ENCODE measurements at regions not wholly inside any gene's neighbourhood (a gene's known extent, or its start where the extent isn't known, plus 50 kb on each side); places are given as distances from the start of the nearest gene placed in this dataset.
A peak's percentile ranks its signal among the peaks of the same experiment; 100 is the strongest.
"Not testable (repeated sequence)": the region's sequence is repeated elsewhere in the genome, so short reads cannot be mapped to it uniquely, and the experiment has no call there.

GRCh38 chr9:42502620-42503264 lies 319.3 kb downstream of the SPATA31A6 start:
- not testable (repeated sequence) for H3K27ac ChIP-seq (ENCODE audit: low read depth in 1 of 2, low read length in 1 of 2); H3K4me1 ChIP-seq (ENCODE audit: control insufficient read depth in 2 of 2, insufficient read depth in 2 of 2, low read length in 2 of 2); H3K27me3 ChIP-seq (ENCODE audit: control insufficient read depth in 2 of 2, insufficient read depth in 1 of 2, low read length in 1 of 2); H3K36me3 ChIP-seq (ENCODE audit: control insufficient read depth in 2 of 2, insufficient read depth in 2 of 2, low read length in 1 of 2); DNase-seq (ENCODE audit: low read depth in 6 of 9, low spot score in 9 of 9); H3K9me3 ChIP-seq (ENCODE audit: control insufficient read depth in 2 of 2, insufficient read depth in 1 of 2, low read length in 1 of 2); H3K4me3 ChIP-seq (ENCODE audit: low read length in 2 of 2)
- 93% methylated on average over 12 of the region's 12 CpGs for WGBS

GRCh38 chr9:42508111-42508510 lies 324.7 kb downstream of the SPATA31A6 start:
- not testable (repeated sequence) for H3K4me3 ChIP-seq (ENCODE audit: low read length in 2 of 2); H3K27ac ChIP-seq (ENCODE audit: low read depth in 1 of 2, low read length in 1 of 2); DNase-seq (ENCODE audit: low read depth in 6 of 9, low spot score in 9 of 9); H3K27me3 ChIP-seq (ENCODE audit: control insufficient read depth in 2 of 2, insufficient read depth in 1 of 2, low read length in 1 of 2); H3K36me3 ChIP-seq (ENCODE audit: control insufficient read depth in 2 of 2, insufficient read depth in 2 of 2, low read length in 1 of 2); H3K9me3 ChIP-seq (ENCODE audit: control insufficient read depth in 2 of 2, insufficient read depth in 1 of 2, low read length in 1 of 2); H3K4me1 ChIP-seq (ENCODE audit: control insufficient read depth in 2 of 2, insufficient read depth in 2 of 2, low read length in 2 of 2)
- 32% methylated on average over 2 of the region's 2 CpGs for WGBS

GRCh38 chr9:42513535-42513934 lies 330.1 kb downstream of the SPATA31A6 start:
- WGBS: no CpG with 5 or more reads among the region's 2 CpGs
- H3K27ac ChIP-seq (ENCODE audit: low read depth in 1 of 2, low read length in 1 of 2): not testable (repeated sequence)

GRCh38 chr9:42534325-42534983 lies 351.0 kb downstream of the SPATA31A6 start:
- 78% methylated on average over 13 of the region's 13 CpGs for WGBS
- not testable (repeated sequence) for H3K27me3 ChIP-seq (ENCODE audit: control insufficient read depth in 2 of 2, insufficient read depth in 1 of 2, low read length in 1 of 2); H3K4me1 ChIP-seq (ENCODE audit: control insufficient read depth in 2 of 2, insufficient read depth in 2 of 2, low read length in 2 of 2); H3K4me3 ChIP-seq (ENCODE audit: low read length in 2 of 2); H3K9me3 ChIP-seq (ENCODE audit: control insufficient read depth in 2 of 2, insufficient read depth in 1 of 2, low read length in 1 of 2); H3K36me3 ChIP-seq (ENCODE audit: control insufficient read depth in 2 of 2, insufficient read depth in 2 of 2, low read length in 1 of 2); H3K27ac ChIP-seq (ENCODE audit: low read depth in 1 of 2, low read length in 1 of 2)
- peak in 1 of 9 donors; percentile 0 for DNase-seq (ENCODE audit: low read depth in 6 of 9, low spot score in 9 of 9)

More at GRCh38 chr9:42513535-42513934, 330.1 kb downstream of the SPATA31A6 start:
- not testable (repeated sequence) for H3K36me3 ChIP-seq (ENCODE audit: control insufficient read depth in 2 of 2, insufficient read depth in 2 of 2, low read length in 1 of 2); H3K9me3 ChIP-seq (ENCODE audit: control insufficient read depth in 2 of 2, insufficient read depth in 1 of 2, low read length in 1 of 2); H3K4me1 ChIP-seq (ENCODE audit: control insufficient read depth in 2 of 2, insufficient read depth in 2 of 2, low read length in 2 of 2); H3K4me3 ChIP-seq (ENCODE audit: low read length in 2 of 2); H3K27me3 ChIP-seq (ENCODE audit: control insufficient read depth in 2 of 2, insufficient read depth in 1 of 2, low read length in 1 of 2); DNase-seq (ENCODE audit: low read depth in 6 of 9, low spot score in 9 of 9)

- H3K36me3 ChIP-seq (ENCODE audit: control insufficient read depth in 2 of 2, insufficient read depth in 2 of 2, low read length in 1 of 2); H3K27me3 ChIP-seq (ENCODE audit: control insufficient read depth in 2 of 2, insufficient read depth in 1 of 2, low read length in 1 of 2); H3K4me3 ChIP-seq (ENCODE audit: low read length in 2 of 2); H3K4me1 ChIP-seq (ENCODE audit: control insufficient read depth in 2 of 2, insufficient read depth in 2 of 2, low read length in 2 of 2); H3K9me3 ChIP-seq (ENCODE audit: control insufficient read depth in 2 of 2, insufficient read depth in 1 of 2, low read length in 1 of 2); H3K27ac ChIP-seq (ENCODE audit: low read depth in 1 of 2, low read length in 1 of 2): not testable (repeated sequence)
- 52% methylated on average over 6 of the region's 6 CpGs for WGBS
- DNase-seq (ENCODE audit: low read depth in 6 of 9, low spot score in 9 of 9): peak in 1 of 9 donors; percentile 0
Observed at GRCh38 chr9:42534984-42535325, 351.5 kb downstream of the SPATA31A6 start.

- not testable (repeated sequence) for H3K4me1 ChIP-seq (ENCODE audit: control insufficient read depth in 2 of 2, insufficient read depth in 2 of 2, low read length in 2 of 2); H3K4me3 ChIP-seq (ENCODE audit: low read length in 2 of 2); DNase-seq (ENCODE audit: low read depth in 6 of 9, low spot score in 9 of 9); H3K27me3 ChIP-seq (ENCODE audit: control insufficient read depth in 2 of 2, insufficient read depth in 1 of 2, low read length in 1 of 2); H3K36me3 ChIP-seq (ENCODE audit: control insufficient read depth in 2 of 2, insufficient read depth in 2 of 2, low read length in 1 of 2); H3K27ac ChIP-seq (ENCODE audit: low read depth in 1 of 2, low read length in 1 of 2); H3K9me3 ChIP-seq (ENCODE audit: control insufficient read depth in 2 of 2, insufficient read depth in 1 of 2, low read length in 1 of 2)
- WGBS: 36% methylated on average over 20 of the region's 36 CpGs
Observed at GRCh38 chr9:42550789-42551357, 367.4 kb downstream of the SPATA31A6 start.

- H3K36me3 ChIP-seq (ENCODE audit: control insufficient read depth in 2 of 2, insufficient read depth in 2 of 2, low read length in 1 of 2); H3K4me3 ChIP-seq (ENCODE audit: low read length in 2 of 2); H3K27ac ChIP-seq (ENCODE audit: low read depth in 1 of 2, low read length in 1 of 2); H3K27me3 ChIP-seq (ENCODE audit: control insufficient read depth in 2 of 2, insufficient read depth in 1 of 2, low read length in 1 of 2); H3K4me1 ChIP-seq (ENCODE audit: control insufficient read depth in 2 of 2, insufficient read depth in 2 of 2, low read length in 2 of 2); H3K9me3 ChIP-seq (ENCODE audit: control insufficient read depth in 2 of 2, insufficient read depth in 1 of 2, low read length in 1 of 2); DNase-seq (ENCODE audit: low read depth in 6 of 9, low spot score in 9 of 9): not testable (repeated sequence)
- WGBS: 25% methylated on average over 4 of the region's 15 CpGs
Observed at GRCh38 chr9:42568530-42568929, 385.1 kb downstream of the SPATA31A6 start.

- not testable (repeated sequence) for H3K4me1 ChIP-seq (ENCODE audit: control insufficient read depth in 2 of 2, insufficient read depth in 2 of 2, low read length in 2 of 2); H3K27me3 ChIP-seq (ENCODE audit: control insufficient read depth in 2 of 2, insufficient read depth in 1 of 2, low read length in 1 of 2); H3K27ac ChIP-seq (ENCODE audit: low read depth in 1 of 2, low read length in 1 of 2); H3K36me3 ChIP-seq (ENCODE audit: control insufficient read depth in 2 of 2, insufficient read depth in 2 of 2, low read length in 1 of 2); H3K4me3 ChIP-seq (ENCODE audit: low read length in 2 of 2); H3K9me3 ChIP-seq (ENCODE audit: control insufficient read depth in 2 of 2, insufficient read depth in 1 of 2, low read length in 1 of 2); DNase-seq (ENCODE audit: low read depth in 6 of 9, low spot score in 9 of 9)
- WGBS: 22% methylated on average over 15 of the region's 34 CpGs
Observed at GRCh38 chr9:42568942-42569556, 385.6 kb downstream of the SPATA31A6 start.

- 83% methylated on average over 6 of the region's 8 CpGs for WGBS
- H3K36me3 ChIP-seq (ENCODE audit: control insufficient read depth in 2 of 2, insufficient read depth in 2 of 2, low read length in 1 of 2); H3K4me1 ChIP-seq (ENCODE audit: control insufficient read depth in 2 of 2, insufficient read depth in 2 of 2, low read length in 2 of 2); H3K27me3 ChIP-seq (ENCODE audit: control insufficient read depth in 2 of 2, insufficient read depth in 1 of 2, low read length in 1 of 2); H3K9me3 ChIP-seq (ENCODE audit: control insufficient read depth in 2 of 2, insufficient read depth in 1 of 2, low read length in 1 of 2); H3K27ac ChIP-seq (ENCODE audit: low read depth in 1 of 2, low read length in 1 of 2); DNase-seq (ENCODE audit: low read depth in 6 of 9, low spot score in 9 of 9); H3K4me3 ChIP-seq (ENCODE audit: low read length in 2 of 2): not testable (repeated sequence)
Observed at GRCh38 chr9:42577851-42578250, 394.4 kb downstream of the SPATA31A6 start.
